ENCODE measurements at regions not wholly inside any gene's neighbourhood (a gene's known extent, or its start where the extent isn't known, plus 50 kb on each side); places are given as distances from the start of the nearest gene placed in this dataset.
A peak's percentile ranks its signal among the peaks of the same experiment; 100 is the strongest.
"Not testable (repeated sequence)": the region's sequence is repeated elsewhere in the genome, so short reads cannot be mapped to it uniquely, and the experiment has no call there.

DNA sequence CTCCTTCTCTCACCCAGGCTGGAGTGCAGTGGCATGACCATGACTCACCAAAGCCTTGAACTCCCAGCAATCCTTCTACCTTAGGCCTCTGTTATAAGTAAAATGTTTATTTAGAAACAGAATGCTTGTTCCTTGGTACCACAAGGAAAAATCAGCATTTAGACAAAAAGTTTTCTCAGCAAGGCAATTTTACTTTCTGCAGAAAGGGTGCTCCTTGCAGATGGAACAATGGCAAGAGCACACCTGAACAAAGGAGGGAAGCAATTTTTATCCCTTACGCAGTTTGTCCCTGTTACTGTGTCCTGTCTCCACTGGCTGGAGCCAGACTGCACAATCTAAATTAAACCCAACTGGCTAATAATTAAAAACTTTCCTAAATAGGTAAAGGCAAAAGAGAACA is 146.4 kb upstream of the CDYL start:
- WGBS (ENCODE audit: insufficient coverage), result no CpG with 5 or more reads among the region's 1 CpG

DNA sequence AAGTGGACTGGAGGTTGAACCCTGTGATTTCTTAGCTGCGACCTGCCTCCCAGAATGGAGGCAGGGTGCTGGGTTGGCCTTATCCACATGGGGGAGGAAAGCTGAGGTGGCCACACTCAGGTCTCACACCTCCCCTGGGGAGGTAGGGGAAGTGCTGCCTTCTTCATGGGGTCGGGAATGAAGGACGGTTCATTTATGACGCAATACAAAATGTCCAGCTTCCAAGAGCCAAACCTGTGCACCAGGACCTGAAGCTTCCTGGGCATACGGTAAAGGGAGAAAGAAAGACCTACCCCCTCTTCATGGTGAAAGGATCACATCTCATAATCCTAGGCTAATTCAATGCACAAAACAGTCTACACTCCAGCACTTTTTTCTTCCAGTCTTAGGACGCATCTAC is 150.6 kb upstream of the CDYL start:
- 90% methylated on average over 2 of the region's 6 CpGs for WGBS (ENCODE audit: insufficient coverage)
- peaks cover 5% of the 10 kb centered on the region for H3K9me3 ChIP-seq (ENCODE audit: control insufficient read depth, insufficient read depth, low read length)
- DNase-seq (ENCODE audit: low read depth in 4 of 6, low spot score in 6 of 6), result no peak
- no peaks in the 10 kb centered on the region for H3K4me1 ChIP-seq (ENCODE audit: control insufficient read depth, insufficient read depth, low read length)
- no peaks in the 10 kb centered on the region for H3K36me3 ChIP-seq (ENCODE audit: control insufficient read depth, insufficient read depth, low read length)
- no peak overlapping the region for H3K4me3 ChIP-seq (ENCODE audit: low read depth, low read length)
- no peaks in the 10 kb centered on the region for H3K27me3 ChIP-seq (ENCODE audit: control insufficient read depth, insufficient read depth, low read length)
- H3K27ac ChIP-seq (ENCODE audit: low read depth, low read length), result no peak overlapping the region

More for the DNA sequence above, 146.4 kb upstream of the CDYL start:
- H3K27me3 ChIP-seq (ENCODE audit: control insufficient read depth, insufficient read depth, low read length); DNase-seq (ENCODE audit: low read depth in 4 of 6, low spot score in 6 of 6); H3K27ac ChIP-seq (ENCODE audit: low read depth, low read length); H3K9me3 ChIP-seq (ENCODE audit: control insufficient read depth, insufficient read depth, low read length); H3K36me3 ChIP-seq (ENCODE audit: control insufficient read depth, insufficient read depth, low read length); H3K4me1 ChIP-seq (ENCODE audit: control insufficient read depth, insufficient read depth, low read length); H3K4me3 ChIP-seq (ENCODE audit: low read depth, low read length): not testable (repeated sequence)

DNA sequence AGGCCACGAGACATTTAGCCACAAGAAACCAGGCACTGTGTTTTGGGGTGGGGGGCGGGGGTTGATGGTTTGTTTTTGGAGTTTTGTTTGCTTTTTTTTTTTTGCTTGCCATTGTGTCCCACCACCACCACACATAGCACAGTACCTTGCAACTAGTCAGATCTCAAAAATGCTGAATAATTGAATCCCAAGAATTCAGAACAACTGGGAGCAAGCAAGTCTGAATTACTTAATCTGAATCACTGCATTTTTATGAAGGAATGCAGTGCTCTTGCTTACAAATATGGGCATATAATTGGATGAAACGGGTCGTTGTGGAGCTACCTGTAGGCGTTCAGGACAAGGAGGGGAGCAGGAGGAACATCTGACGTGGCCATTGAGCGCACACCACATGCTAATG is 151.5 kb upstream of the CDYL start:
- DNase-seq (ENCODE audit: low read depth in 4 of 6, low spot score in 6 of 6), result no peak
- Histone ChIP-seq H3K36me3 (ENCODE audit: control insufficient read depth, insufficient read depth, low read length) (no peaks in the 10 kb centered on the region), H3K4me3 (ENCODE audit: low read depth, low read length) (no peak overlapping the region), H3K9me3 (ENCODE audit: control insufficient read depth, insufficient read depth, low read length) (peaks cover 5% of the 10 kb centered on the region), H3K4me1 (ENCODE audit: control insufficient read depth, insufficient read depth, low read length) (no peaks in the 10 kb centered on the region), H3K27me3 (ENCODE audit: control insufficient read depth, insufficient read depth, low read length) (no peaks in the 10 kb centered on the region), H3K27ac (ENCODE audit: low read depth, low read length) (no peak overlapping the region)
- 100% methylated on average over 2 of the region's 7 CpGs for WGBS (ENCODE audit: insufficient coverage)

DNA sequence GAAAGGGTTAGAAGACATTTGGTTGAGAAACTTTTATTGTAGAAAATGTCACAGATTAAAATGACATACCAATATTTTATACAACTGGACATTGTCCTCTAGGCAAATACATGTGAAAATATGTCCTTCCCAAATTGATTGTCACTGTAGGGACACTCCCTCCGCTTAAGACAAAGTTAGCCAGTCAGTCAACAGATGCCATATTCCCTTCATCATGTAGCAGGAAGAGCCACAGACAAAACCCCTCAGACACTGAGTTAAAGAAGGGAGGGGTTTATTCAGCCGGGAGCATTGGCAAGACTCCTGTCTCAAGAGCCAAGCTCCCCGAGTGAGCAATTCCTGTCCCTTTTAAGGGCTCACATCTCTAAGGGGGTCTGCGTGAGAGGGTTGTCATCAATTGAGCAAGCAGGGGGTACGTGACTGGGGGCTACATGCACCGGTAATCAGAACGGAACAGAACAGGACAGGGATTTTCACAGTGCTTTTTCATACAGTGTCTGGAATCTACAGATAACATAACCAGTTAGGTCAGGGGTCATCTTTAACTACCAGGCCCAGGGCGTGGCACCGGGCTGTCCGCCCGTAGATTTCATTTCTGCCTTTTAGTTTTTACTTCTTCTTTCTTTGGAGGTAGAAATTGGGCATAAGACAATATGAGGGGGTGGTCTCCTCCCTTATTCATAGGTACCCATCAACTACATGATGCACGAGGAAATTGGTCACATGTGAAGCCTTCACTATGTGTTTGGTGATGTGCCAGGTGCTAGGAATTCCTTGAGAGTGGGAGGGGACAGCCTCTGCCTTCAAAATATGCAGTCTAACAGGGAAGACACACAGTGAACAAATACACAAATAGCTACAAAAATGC is 155.7 kb upstream of the CDYL start:
- Histone ChIP-seq H3K4me1 (ENCODE audit: control insufficient read depth, insufficient read depth, low read length) (no peaks in the 10 kb centered on the region), H3K27ac (ENCODE audit: low read depth, low read length) (no peak overlapping the region), H3K9me3 (ENCODE audit: control insufficient read depth, insufficient read depth, low read length) (no peaks in the 10 kb centered on the region), H3K4me3 (ENCODE audit: low read depth, low read length) (no peak overlapping the region), H3K27me3 (ENCODE audit: control insufficient read depth, insufficient read depth, low read length) (no peaks in the 10 kb centered on the region), H3K36me3 (ENCODE audit: control insufficient read depth, insufficient read depth, low read length) (no peaks in the 10 kb centered on the region)
- WGBS (ENCODE audit: insufficient coverage), result 68% methylated on average over 6 of the region's 12 CpGs
- no peak for DNase-seq (ENCODE audit: low read depth in 4 of 6, low spot score in 6 of 6)

DNA sequence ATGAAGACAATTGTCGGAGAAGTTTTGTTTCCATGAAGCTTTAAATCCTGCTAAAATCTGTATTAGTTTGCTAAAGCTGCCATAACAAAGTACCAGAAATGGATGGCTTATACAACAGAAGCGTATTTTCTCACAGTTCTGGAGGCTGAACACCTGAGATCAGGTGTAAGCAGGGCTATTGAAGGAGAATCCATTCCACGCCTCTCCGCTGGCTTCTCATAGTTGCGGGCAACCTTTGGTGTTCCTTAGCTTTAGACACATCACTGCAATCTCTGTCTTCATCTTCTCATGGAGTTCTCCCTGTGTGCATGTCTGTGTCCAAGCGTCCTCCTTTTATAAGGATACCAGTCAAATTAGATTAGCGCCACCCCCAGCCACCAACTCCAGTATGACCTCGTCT is 159.9 kb upstream of the CDYL start:
- H3K27me3 ChIP-seq (ENCODE audit: control insufficient read depth, insufficient read depth, low read length), result no peaks in the 10 kb centered on the region
- no peak overlapping the region for H3K27ac ChIP-seq (ENCODE audit: low read depth, low read length)
- no peak for DNase-seq (ENCODE audit: low read depth in 4 of 6, low spot score in 6 of 6)
- peaks cover 3% of the 10 kb centered on the region for H3K4me1 ChIP-seq (ENCODE audit: control insufficient read depth, insufficient read depth, low read length)
- no peak overlapping the region for H3K4me3 ChIP-seq (ENCODE audit: low read depth, low read length)
- 100% methylated on average over 6 of the region's 8 CpGs for WGBS (ENCODE audit: insufficient coverage)
- H3K9me3 ChIP-seq (ENCODE audit: control insufficient read depth, insufficient read depth, low read length), result no peaks in the 10 kb centered on the region
- no peaks in the 10 kb centered on the region for H3K36me3 ChIP-seq (ENCODE audit: control insufficient read depth, insufficient read depth, low read length)

DNA sequence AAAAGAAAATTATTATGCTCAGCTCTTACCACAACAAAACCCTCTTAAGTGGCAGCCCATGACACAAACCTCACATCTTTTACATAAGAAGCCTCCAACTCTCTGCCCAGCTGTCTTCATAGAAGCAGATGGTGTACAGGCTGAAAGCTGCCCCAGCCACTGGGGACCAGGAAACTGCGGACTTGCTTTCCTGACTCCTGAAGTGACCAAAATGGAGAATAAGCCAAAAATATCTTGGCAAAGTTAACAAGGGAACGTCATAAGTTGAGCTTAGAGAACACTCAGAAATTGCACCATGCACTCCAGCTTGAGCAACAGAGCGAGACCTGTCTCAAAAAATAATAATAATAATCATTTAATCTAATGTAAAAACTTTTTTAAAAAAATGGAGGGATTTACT is 160.3 kb upstream of the CDYL start:
- peaks cover 3% of the 10 kb centered on the region for H3K4me1 ChIP-seq (ENCODE audit: control insufficient read depth, insufficient read depth, low read length)
- H3K9me3 ChIP-seq (ENCODE audit: control insufficient read depth, insufficient read depth, low read length), result no peaks in the 10 kb centered on the region
- 100% methylated on average over 1 of the region's 3 CpGs for WGBS (ENCODE audit: insufficient coverage)
- no peak overlapping the region for H3K27ac ChIP-seq (ENCODE audit: low read depth, low read length)
- H3K4me3 ChIP-seq (ENCODE audit: low read depth, low read length), result no peak overlapping the region
- no peaks in the 10 kb centered on the region for H3K27me3 ChIP-seq (ENCODE audit: control insufficient read depth, insufficient read depth, low read length)
- no peaks in the 10 kb centered on the region for H3K36me3 ChIP-seq (ENCODE audit: control insufficient read depth, insufficient read depth, low read length)
- peak in 1 of 6 donors; percentile 11 for DNase-seq (ENCODE audit: low read depth in 4 of 6, low spot score in 6 of 6)

DNA sequence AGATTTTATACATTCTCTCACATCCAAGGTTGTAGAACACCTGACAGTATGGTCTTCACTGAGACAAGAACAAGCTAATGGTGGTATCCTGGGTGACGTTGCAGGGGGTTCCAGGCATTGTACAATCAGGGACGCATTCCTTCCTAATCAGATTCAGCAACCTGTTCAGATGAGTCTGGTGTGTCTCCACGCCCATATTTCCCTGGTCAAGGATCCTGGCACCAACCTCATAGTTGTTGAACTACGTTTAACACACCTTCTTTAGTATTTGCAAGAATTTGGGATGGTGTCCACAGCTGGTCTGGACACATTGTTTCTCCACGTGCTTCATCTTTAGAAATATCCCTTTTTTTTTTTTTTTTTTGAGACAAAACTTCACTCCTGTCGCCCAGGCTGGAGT is 161.0 kb upstream of the CDYL start:
- Histone ChIP-seq H3K4me1 (ENCODE audit: control insufficient read depth, insufficient read depth, low read length) (peaks cover 9% of the 10 kb centered on the region), H3K9me3 (ENCODE audit: control insufficient read depth, insufficient read depth, low read length) (no peaks in the 10 kb centered on the region), H3K27me3 (ENCODE audit: control insufficient read depth, insufficient read depth, low read length) (no peaks in the 10 kb centered on the region), H3K27ac (ENCODE audit: low read depth, low read length) (no peak overlapping the region), H3K4me3 (ENCODE audit: low read depth, low read length) (no peak overlapping the region), H3K36me3 (ENCODE audit: control insufficient read depth, insufficient read depth, low read length) (no peaks in the 10 kb centered on the region)
- DNase-seq (ENCODE audit: low read depth in 4 of 6, low spot score in 6 of 6), result no peak
- 95% methylated on average over 4 of the region's 6 CpGs for WGBS (ENCODE audit: insufficient coverage)

DNA sequence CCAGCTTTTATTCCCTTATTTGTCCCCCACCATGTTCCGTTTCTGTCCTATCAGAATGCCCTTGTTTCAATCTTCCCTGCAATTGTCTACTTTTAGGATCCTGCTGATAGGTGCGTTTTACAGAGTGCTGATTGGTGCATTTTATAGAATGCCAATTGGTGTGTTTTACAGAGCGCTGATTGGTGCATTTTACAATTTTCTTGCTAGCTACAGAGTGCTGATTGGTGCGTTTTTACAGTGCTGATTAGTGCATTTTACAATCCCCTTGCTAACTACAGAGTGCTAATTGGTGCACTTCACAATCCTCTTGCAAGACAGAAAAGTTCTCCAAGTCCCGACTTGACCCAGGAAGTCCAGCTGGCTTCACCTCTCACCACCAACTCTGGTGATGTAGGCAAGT is 161.6 kb upstream of the CDYL start:
- no peaks in the 10 kb centered on the region for H3K9me3 ChIP-seq (ENCODE audit: control insufficient read depth, insufficient read depth, low read length)
- H3K27ac ChIP-seq (ENCODE audit: low read depth, low read length), result no peak overlapping the region
- H3K4me1 ChIP-seq (ENCODE audit: control insufficient read depth, insufficient read depth, low read length), result peaks cover 11% of the 10 kb centered on the region
- WGBS (ENCODE audit: insufficient coverage), result 100% methylated on average over 3 of the region's 5 CpGs
- DNase-seq (ENCODE audit: low read depth in 4 of 6, low spot score in 6 of 6), result no peak
- no peak overlapping the region for H3K4me3 ChIP-seq (ENCODE audit: low read depth, low read length)
- H3K36me3 ChIP-seq (ENCODE audit: control insufficient read depth, insufficient read depth, low read length), result no peaks in the 10 kb centered on the region
- no peaks in the 10 kb centered on the region for H3K27me3 ChIP-seq (ENCODE audit: control insufficient read depth, insufficient read depth, low read length)

DNA sequence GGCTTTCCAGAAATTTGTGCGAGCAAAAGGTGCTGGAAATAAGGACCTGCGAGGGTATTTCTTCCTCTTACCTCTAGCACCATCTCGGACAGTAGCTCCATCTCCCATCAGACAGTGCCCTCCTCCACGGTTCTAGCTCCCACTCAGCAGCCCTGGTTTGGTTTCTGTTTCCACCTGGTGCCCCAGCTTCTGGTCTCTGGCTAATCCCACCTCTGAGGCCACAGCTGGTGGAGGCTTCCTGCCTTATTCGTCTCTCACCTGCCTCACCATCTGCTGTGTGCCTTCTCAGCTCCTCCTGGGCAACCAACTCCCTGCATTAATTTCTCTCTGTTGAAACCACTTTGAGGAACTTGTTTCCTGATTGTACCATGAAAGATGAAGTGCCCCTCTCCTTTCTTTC is 162.4 kb upstream of the CDYL start:
- H3K4me1 ChIP-seq (ENCODE audit: control insufficient read depth, insufficient read depth, low read length), result peaks cover 13% of the 10 kb centered on the region
- no peaks in the 10 kb centered on the region for H3K27me3 ChIP-seq (ENCODE audit: control insufficient read depth, insufficient read depth, low read length)
- H3K27ac ChIP-seq (ENCODE audit: low read depth, low read length), result no peak overlapping the region
- H3K36me3 ChIP-seq (ENCODE audit: control insufficient read depth, insufficient read depth, low read length), result no peaks in the 10 kb centered on the region
- 98% methylated on average over 5 of the region's 5 CpGs for WGBS (ENCODE audit: insufficient coverage)
- H3K9me3 ChIP-seq (ENCODE audit: control insufficient read depth, insufficient read depth, low read length), result no peaks in the 10 kb centered on the region
- DNase-seq (ENCODE audit: low read depth in 4 of 6, low spot score in 6 of 6), result no peak
- no peak overlapping the region for H3K4me3 ChIP-seq (ENCODE audit: low read depth, low read length)

DNA sequence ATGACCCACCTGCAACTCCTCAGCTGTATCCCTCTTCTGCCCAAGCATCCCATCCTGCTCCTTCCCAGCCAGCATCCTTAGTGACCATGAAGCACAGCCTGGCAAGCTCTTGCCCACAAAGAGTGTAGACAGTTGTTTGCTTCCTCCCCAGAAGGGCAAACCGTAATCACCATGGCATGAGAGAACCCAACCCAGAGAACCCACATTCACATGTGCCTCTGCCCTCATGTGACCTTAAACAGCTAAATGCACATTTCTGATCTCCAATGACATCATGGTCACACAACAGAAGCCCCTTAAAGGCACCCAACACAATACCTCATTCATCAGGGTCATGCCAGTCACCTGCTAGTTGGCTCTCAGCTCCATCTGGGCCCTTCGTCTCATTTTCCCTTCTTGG is 162.8 kb upstream of the CDYL start:
- H3K9me3 ChIP-seq (ENCODE audit: control insufficient read depth, insufficient read depth, low read length), result no peaks in the 10 kb centered on the region
- H3K27ac ChIP-seq (ENCODE audit: low read depth, low read length), result no peak overlapping the region
- WGBS (ENCODE audit: insufficient coverage), result 94% methylated on average over 2 of the region's 2 CpGs
- H3K4me1 ChIP-seq (ENCODE audit: control insufficient read depth, insufficient read depth, low read length), result peaks cover 17% of the 10 kb centered on the region
- H3K36me3 ChIP-seq (ENCODE audit: control insufficient read depth, insufficient read depth, low read length), result no peaks in the 10 kb centered on the region
- no peak for DNase-seq (ENCODE audit: low read depth in 4 of 6, low spot score in 6 of 6)
- no peaks in the 10 kb centered on the region for H3K27me3 ChIP-seq (ENCODE audit: control insufficient read depth, insufficient read depth, low read length)
- H3K4me3 ChIP-seq (ENCODE audit: low read depth, low read length), result no peak overlapping the region

All from spinal cord (tissue), 9 donors.